ENCODE measurements at regions not wholly inside any gene's neighbourhood (a gene's known extent, or its start where the extent isn't known, plus 50 kb on each side); places are given as distances from the start of the nearest gene placed in this dataset.

DNA sequence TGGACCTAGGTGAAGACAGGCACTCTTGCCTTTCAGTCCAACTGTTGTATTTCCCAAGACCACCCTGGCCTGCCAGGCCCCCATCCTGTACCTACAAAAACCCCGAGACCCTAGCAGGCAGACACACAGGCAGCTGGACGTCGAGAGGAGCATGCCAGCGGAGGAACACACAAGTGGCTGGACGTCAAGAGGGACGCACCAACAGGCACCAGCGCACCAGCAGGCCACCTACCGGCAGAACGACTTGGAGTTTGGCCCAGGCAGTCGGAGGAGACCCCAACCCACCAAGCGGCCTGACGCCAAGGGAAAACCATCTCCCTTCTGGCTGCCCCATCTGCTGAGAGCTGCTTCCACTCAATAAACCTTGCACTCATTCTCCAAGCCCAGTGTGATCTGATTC is 1883.4 kb upstream of the RAG2 start:
- Mint-ChIP-seq H3K27me3 (no peaks in the 10 kb centered on the region), H3K36me3 (ENCODE audit: low read depth) (no peaks in the 10 kb centered on the region), H3K4me1 (no peaks in the 10 kb centered on the region), H3K4me3 (no peak overlapping the region), H3K27ac (no peak overlapping the region), H3K9me3 (no peaks in the 10 kb centered on the region)
- intact Hi-C loops (cut with micrococcal nuclease): no loop called here
- DNase-seq: no peak

- Mint-ChIP-seq H3K36me3 (ENCODE audit: low read depth) (no peaks in the 10 kb centered on the region), H3K4me3 (no peak overlapping the region), H3K27me3 (no peaks in the 10 kb centered on the region), H3K9me3 (no peaks in the 10 kb centered on the region), H3K27ac (no peak overlapping the region), H3K4me1 (no peaks in the 10 kb centered on the region)
- intact Hi-C loops (cut with micrococcal nuclease): no loop called here
- no peak for DNase-seq
Observed at GRCh38 chr11:38476808-38477575, 1879.0 kb upstream of the RAG2 start.

DNA sequence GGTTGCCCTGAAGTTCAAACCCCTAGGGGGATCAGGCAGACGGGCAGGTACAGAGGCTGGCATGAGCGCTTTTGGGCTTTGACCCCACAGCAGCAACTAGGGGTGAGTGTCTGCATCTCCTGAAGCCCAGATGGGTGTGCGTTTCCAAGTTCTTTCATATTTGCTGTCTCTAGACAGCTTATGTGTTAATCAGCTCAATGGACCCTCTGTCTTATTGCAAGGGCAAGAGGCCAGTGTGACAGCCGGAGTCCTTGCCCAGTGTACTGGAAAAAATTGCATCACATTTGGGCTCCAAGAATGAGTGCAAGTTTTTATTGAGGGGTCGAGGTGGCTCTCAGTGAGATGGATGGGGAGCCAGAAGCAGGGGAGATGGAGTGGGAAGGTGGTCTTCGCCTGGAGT is 1863.7 kb upstream of the RAG2 start:
- H3K9me3 Mint-ChIP-seq: peaks cover 6% of the 10 kb centered on the region

GRCh38 chr11:38460896-38461295 is 1862.9 kb upstream of the RAG2 start:
- DNase-seq: no peak
- no peaks in the 10 kb centered on the region for H3K4me1 Mint-ChIP-seq
- H3K27me3 Mint-ChIP-seq: no peaks in the 10 kb centered on the region
- intact Hi-C loops (cut with micrococcal nuclease): no loop called here
- no peaks in the 10 kb centered on the region for H3K36me3 Mint-ChIP-seq (ENCODE audit: low read depth)
- no peak overlapping the region for H3K27ac Mint-ChIP-seq
- H3K4me3 Mint-ChIP-seq: no peak overlapping the region
- H3K9me3 Mint-ChIP-seq: peaks cover 7% of the 10 kb centered on the region

More for the DNA sequence above, 1863.7 kb upstream of the RAG2 start:
- DNase-seq: no peak
- Mint-ChIP-seq H3K4me1 (no peaks in the 10 kb centered on the region), H3K27ac (no peak overlapping the region), H3K4me3 (no peak overlapping the region), H3K27me3 (no peaks in the 10 kb centered on the region), H3K36me3 (ENCODE audit: low read depth) (no peaks in the 10 kb centered on the region)
- intact Hi-C loops (cut with micrococcal nuclease): no loop called here

- Mint-ChIP-seq H3K9me3 (peaks cover 4% of the 10 kb centered on the region), H3K4me1 (no peaks in the 10 kb centered on the region), H3K4me3 (no peak overlapping the region), H3K27ac (no peak overlapping the region), H3K36me3 (ENCODE audit: low read depth) (no peaks in the 10 kb centered on the region), H3K27me3 (no peaks in the 10 kb centered on the region)
- no peak for DNase-seq
- intact Hi-C loops (cut with micrococcal nuclease): no loop called here
Observed at GRCh38 chr11:38460429-38460828, 1862.4 kb upstream of the RAG2 start.

DNA sequence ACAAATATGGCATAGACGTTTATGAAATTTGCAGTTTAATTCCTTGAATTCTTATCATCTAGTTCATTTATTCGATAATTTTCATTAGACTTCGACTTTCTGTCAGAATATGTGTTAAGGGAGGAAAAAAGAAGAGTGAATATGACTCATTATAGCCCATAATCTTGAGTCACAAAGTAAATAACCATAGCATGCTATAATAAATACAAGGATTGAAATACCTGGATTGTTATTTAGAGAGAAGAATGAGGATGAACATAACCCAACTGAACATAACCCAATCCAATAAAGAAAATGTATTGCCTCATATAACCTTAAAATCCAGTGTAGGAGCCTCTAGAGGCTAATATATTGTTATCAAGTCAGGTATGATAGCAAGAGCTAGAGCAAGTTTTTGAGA is 1858.3 kb upstream of the RAG2 start:
- H3K4me3 Mint-ChIP-seq: no peak overlapping the region
- no peak overlapping the region for H3K27ac Mint-ChIP-seq
- H3K9me3 Mint-ChIP-seq: peaks cover 3% of the 10 kb centered on the region
- intact Hi-C loops (cut with micrococcal nuclease): no loop called here
- H3K27me3 Mint-ChIP-seq: no peaks in the 10 kb centered on the region
- no peaks in the 10 kb centered on the region for H3K36me3 Mint-ChIP-seq (ENCODE audit: low read depth)
- no peaks in the 10 kb centered on the region for H3K4me1 Mint-ChIP-seq
- DNase-seq: no peak

- Mint-ChIP-seq H3K9me3 (no peaks in the 10 kb centered on the region), H3K27me3 (no peaks in the 10 kb centered on the region), H3K4me3 (no peak overlapping the region), H3K36me3 (ENCODE audit: low read depth) (no peaks in the 10 kb centered on the region), H3K4me1 (no peaks in the 10 kb centered on the region), H3K27ac (no peak overlapping the region)
- intact Hi-C loops (cut with micrococcal nuclease): no loop called here
- DNase-seq: no peak
Observed at GRCh38 chr11:38448284-38448683, 1850.2 kb upstream of the RAG2 start.

DNA sequence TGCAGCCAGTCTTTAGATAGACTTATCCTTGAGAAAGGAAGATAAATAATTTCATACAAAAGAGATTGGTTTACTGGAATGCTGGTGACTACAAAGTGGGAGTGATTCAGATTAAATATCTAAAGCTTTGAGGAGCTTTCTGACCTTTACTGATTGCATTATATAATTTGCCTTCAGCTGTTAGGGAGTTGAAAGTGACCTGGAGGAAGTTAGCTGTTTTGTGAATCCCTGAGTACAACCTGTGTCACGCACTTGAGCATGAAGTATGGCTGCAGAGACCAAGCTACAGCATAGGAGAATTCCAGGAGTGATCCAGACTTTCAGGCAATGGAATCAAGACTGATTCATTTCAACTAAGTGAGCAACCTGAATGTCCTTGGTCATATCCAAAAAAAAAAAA is 1848.3 kb upstream of the RAG2 start:
- intact Hi-C loops (cut with micrococcal nuclease): no loop called here
- Mint-ChIP-seq H3K36me3 (ENCODE audit: low read depth) (no peaks in the 10 kb centered on the region), H3K4me1 (no peaks in the 10 kb centered on the region), H3K9me3 (no peaks in the 10 kb centered on the region), H3K27me3 (no peaks in the 10 kb centered on the region), H3K27ac (no peak overlapping the region), H3K4me3 (no peak overlapping the region)
- no peak for DNase-seq

DNA sequence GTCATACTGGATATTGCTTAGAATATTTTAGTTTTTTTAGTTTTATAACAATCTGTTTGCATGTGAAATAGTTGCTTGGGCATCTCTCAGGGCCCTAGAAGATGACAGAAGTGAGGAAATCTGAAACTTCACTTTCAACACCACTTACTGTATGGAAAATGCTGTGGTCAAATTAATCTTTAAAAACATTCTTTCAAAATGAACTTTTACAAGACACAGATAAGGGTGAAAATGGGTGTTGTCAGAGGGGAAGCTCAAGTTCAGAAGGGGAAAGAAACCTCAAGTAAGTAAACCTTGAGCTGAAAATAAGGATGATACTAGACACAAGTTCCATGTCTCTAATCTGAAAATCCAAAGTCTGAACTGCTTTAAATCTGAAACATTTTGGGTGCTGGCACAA is 1840.1 kb upstream of the RAG2 start:
- Mint-ChIP-seq H3K27me3 (no peaks in the 10 kb centered on the region), H3K36me3 (ENCODE audit: low read depth) (no peaks in the 10 kb centered on the region), H3K4me3 (no peak overlapping the region), H3K27ac (no peak overlapping the region), H3K4me1 (no peaks in the 10 kb centered on the region), H3K9me3 (no peaks in the 10 kb centered on the region)
- no peak for DNase-seq
- intact Hi-C loops (cut with micrococcal nuclease): no loop called here

DNA sequence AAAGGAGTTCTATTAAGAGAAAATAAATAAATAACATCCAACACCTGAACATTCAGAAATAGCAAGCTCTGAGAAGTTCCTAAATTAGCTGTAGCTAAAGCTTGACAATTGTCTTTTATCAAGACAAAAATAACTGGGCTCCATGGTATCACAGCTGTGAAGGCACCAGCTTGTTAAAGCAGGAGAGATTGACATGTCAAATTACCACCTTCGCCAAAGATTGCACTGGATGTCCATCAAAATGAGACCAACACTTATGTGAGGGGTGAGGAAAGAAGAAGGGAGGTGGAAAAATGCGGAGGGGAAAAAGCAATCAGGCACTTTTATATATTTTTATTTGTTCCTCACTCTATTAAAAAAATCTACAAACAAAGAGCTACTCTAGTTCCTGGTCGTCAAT is 1827.5 kb upstream of the RAG2 start:
- DNase-seq: no peak

DNA sequence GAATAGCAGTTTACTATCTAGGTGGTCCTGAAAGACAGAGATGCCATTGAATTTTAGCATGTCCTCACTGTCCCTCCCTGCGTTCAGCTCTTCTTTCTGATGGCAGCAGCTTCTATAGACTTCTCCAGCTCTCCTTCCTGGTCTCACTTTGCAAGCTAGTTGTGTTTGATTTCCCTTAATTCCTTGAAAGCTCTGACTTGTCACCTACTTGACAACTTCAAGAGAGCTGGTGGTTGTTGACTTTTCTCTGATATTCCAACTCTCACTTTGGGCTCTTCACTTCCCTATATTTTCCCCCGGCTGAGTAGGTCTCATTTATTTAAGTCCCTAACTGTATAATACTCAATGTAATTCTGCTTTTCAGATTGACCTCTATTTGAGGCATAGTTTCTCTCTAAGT is 1825.0 kb upstream of the RAG2 start:
- Mint-ChIP-seq H3K27me3 (no peaks in the 10 kb centered on the region), H3K4me1 (no peaks in the 10 kb centered on the region), H3K36me3 (ENCODE audit: low read depth) (no peaks in the 10 kb centered on the region), H3K9me3 (no peaks in the 10 kb centered on the region), H3K27ac (no peak overlapping the region), H3K4me3 (no peak overlapping the region)
- intact Hi-C loops (cut with micrococcal nuclease): no loop called here
- DNase-seq: no peak

More for the DNA sequence above, 1827.5 kb upstream of the RAG2 start:
- Mint-ChIP-seq H3K4me3 (no peak overlapping the region), H3K27me3 (no peaks in the 10 kb centered on the region), H3K9me3 (no peaks in the 10 kb centered on the region), H3K36me3 (ENCODE audit: low read depth) (no peaks in the 10 kb centered on the region), H3K27ac (no peak overlapping the region), H3K4me1 (no peaks in the 10 kb centered on the region)
- intact Hi-C loops (cut with micrococcal nuclease): no loop called here

DNA sequence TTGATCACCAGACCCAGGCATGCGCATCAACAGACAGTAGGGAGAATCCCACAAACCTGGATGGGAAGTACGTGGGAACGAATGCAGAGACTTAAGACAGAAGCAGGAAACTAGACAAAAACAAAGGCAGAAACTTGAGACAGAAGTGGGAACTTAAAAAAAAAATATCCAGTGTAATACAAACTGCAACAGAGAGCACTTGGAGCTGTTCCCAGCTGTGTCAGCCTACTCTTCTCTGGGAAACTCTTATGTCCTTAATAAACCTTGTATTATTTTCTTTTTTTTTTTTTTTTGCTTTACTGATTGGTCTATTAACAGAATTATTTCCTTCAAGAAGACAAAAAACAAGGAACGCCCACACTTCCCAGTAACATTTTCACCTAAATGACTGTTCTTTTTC is 1818.1 kb upstream of the RAG2 start:
- Mint-ChIP-seq H3K9me3 (peaks cover 20% of the 10 kb centered on the region), H3K36me3 (ENCODE audit: low read depth) (no peaks in the 10 kb centered on the region), H3K4me3 (no peak overlapping the region), H3K27ac (no peak overlapping the region), H3K4me1 (no peaks in the 10 kb centered on the region), H3K27me3 (no peaks in the 10 kb centered on the region)
- intact Hi-C loops (cut with micrococcal nuclease): no loop called here
- no peak for DNase-seq

DNA sequence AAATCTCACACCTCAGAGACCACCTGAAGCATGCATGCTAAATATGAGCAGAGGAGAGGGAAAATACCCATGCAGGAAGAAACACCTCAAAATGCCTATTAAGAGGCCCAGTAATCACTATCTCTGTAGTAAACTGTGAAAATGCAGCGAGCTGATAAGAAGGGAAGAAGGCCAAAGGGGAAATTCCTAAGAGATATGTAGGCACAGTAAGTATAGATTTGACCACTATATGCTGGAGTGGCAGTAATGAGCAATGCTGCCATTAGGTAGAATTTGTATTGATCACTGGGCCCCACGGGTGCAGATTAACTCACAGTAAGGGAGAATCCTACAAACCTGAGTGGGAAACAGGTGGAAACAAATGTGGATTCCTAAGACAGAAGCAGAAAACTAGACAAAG is 1813.1 kb upstream of the RAG2 start:
- intact Hi-C loops (cut with micrococcal nuclease): no loop called here
- no peak overlapping the region for H3K27ac Mint-ChIP-seq
- no peak for DNase-seq
- no peaks in the 10 kb centered on the region for H3K4me1 Mint-ChIP-seq
- no peak overlapping the region for H3K4me3 Mint-ChIP-seq
- no peaks in the 10 kb centered on the region for H3K27me3 Mint-ChIP-seq
- no peaks in the 10 kb centered on the region for H3K36me3 Mint-ChIP-seq (ENCODE audit: low read depth)
- peaks cover 13% of the 10 kb centered on the region for H3K9me3 Mint-ChIP-seq

- no peak for DNase-seq
- intact Hi-C loops (cut with micrococcal nuclease): no loop called here
- Mint-ChIP-seq H3K4me1 (no peaks in the 10 kb centered on the region), H3K27me3 (no peaks in the 10 kb centered on the region), H3K27ac (no peak overlapping the region), H3K9me3 (peaks cover 4% of the 10 kb centered on the region), H3K36me3 (ENCODE audit: low read depth) (no peaks in the 10 kb centered on the region), H3K4me3 (no peak overlapping the region)
Observed at GRCh38 chr11:38402063-38402462, 1804.0 kb upstream of the RAG2 start.

- H3K4me1 Mint-ChIP-seq: no peaks in the 10 kb centered on the region
- H3K27me3 Mint-ChIP-seq: no peaks in the 10 kb centered on the region
- intact Hi-C loops (cut with micrococcal nuclease): no loop called here
- no peak overlapping the region for H3K27ac Mint-ChIP-seq
- H3K36me3 Mint-ChIP-seq (ENCODE audit: low read depth): no peaks in the 10 kb centered on the region
- peaks cover 6% of the 10 kb centered on the region for H3K9me3 Mint-ChIP-seq
- H3K4me3 Mint-ChIP-seq: no peak overlapping the region
- DNase-seq: no peak
Observed at GRCh38 chr11:38392176-38392575, 1794.1 kb upstream of the RAG2 start.
